ENCODE measurements at regions not wholly inside any gene's neighbourhood (a gene's known extent, or its start where the extent isn't known, plus 50 kb on each side); places are given as distances from the start of the nearest gene placed in this dataset.

- TF ChIP-seq POLR2A (IDR thresholded peaks at IDR 0.05; ENCODE audit: low read depth, low read length) = no peak
- TF ChIP-seq POLR2AphosphoS5 (IDR thresholded peaks at IDR 0.05; ENCODE audit: low read depth, low read length) = no peak
These were observed 127.6 kb upstream of the ZNF516 start for GRCh38 chr18:76622651-76623050.
